ENCODE measurements at regions not wholly inside any gene's neighbourhood (a gene's known extent, or its start where the extent isn't known, plus 50 kb on each side); places are given as distances from the start of the nearest gene placed in this dataset.

- no peak for TF ChIP-seq CTCF (conservative IDR thresholded peaks at IDR 0.05; ENCODE audit: low read depth, low read length)
- no peak for DNase-seq (ENCODE audit: low read depth)
- no peak overlapping the region for H3K4me3 ChIP-seq (ENCODE audit: low read depth, low read length)
Observed at GRCh38 chr17:71668807-71669206, 452.0 kb upstream of the SOX9 start.

DNA sequence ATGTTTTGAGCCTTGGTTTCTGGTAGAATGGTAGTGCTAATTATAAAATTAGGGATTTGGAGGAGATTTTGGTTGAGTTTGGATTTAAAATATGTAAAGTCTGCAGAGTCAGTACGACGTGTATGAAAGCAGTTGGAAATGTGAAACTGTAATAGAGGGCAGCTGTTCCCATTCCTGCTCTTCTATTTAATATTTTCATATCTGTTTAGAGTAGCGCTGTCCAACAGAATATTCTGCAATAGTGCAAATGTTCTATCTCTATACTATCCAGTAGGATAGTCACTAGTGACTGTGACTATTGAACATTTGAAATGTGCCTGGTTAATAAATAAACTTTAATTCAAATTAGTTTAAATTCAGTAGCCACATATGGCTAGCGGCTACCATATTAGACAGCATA is 443.4 kb upstream of the SOX9 start:
- DNase-seq (ENCODE audit: low read depth): peak; percentile 2
- TF ChIP-seq CTCF (conservative IDR thresholded peaks at IDR 0.05; ENCODE audit: low read depth, low read length): no peak
- H3K4me3 ChIP-seq (ENCODE audit: low read depth, low read length): no peak overlapping the region

GRCh38 chr17:71679832-71680231 is 441.0 kb upstream of the SOX9 start:
- no peak for TF ChIP-seq CTCF (conservative IDR thresholded peaks at IDR 0.05; ENCODE audit: low read depth, low read length)
- DNase-seq (ENCODE audit: low read depth): no peak

GRCh38 chr17:71681427-71682173 is 439.2 kb upstream of the SOX9 start:
- H3K4me3 ChIP-seq (ENCODE audit: low read depth, low read length): no peak overlapping the region
- DNase-seq (ENCODE audit: low read depth): no peak
- no peak for TF ChIP-seq CTCF (conservative IDR thresholded peaks at IDR 0.05; ENCODE audit: low read depth, low read length)

More at GRCh38 chr17:71679832-71680231, 441.0 kb upstream of the SOX9 start:
- no peak overlapping the region for H3K4me3 ChIP-seq (ENCODE audit: low read depth, low read length)

DNA sequence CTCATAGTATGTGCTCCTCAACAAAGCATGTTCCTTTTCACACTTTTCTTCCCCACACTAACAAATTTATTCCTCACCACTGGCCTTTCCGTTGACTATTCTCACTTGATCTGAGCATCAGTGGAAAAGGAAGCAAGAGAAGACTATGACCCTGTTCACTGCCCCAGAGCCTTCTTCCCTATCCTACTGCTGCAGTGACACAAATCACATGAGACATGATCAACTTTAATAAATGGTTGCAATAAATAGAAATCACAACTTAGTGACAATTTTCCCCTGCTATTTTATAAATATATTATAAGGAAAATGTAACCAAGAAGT is 438.7 kb upstream of the SOX9 start:
- no peak for TF ChIP-seq CTCF (conservative IDR thresholded peaks at IDR 0.05; ENCODE audit: low read depth, low read length)
- no peak overlapping the region for H3K4me3 ChIP-seq (ENCODE audit: low read depth, low read length)
- no peak for DNase-seq (ENCODE audit: low read depth)

GRCh38 chr17:71689782-71690181 is 431.0 kb upstream of the SOX9 start:
- no peak for DNase-seq (ENCODE audit: low read depth)
- TF ChIP-seq CTCF (conservative IDR thresholded peaks at IDR 0.05; ENCODE audit: low read depth, low read length): no peak
- H3K4me3 ChIP-seq (ENCODE audit: low read depth, low read length): no peak overlapping the region

DNA sequence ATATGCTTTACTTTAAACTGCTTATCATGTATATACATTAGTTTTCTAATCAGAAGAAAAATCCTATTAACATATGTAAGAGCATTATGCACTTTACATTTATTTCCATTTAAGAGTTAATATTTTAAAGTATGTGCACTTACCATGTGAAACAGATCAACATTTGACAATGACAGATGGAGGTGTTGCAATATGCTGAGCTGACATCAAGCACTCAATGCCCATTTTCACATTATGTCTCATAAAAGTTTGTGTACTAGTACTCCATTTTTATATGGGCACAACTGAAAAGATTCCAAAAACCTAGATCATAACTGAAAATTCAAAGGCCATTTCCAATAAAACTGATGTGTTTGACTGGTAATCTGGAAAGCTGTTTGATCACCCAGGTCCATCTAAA is 420.9 kb upstream of the SOX9 start:
- H3K4me3 ChIP-seq (ENCODE audit: low read depth, low read length): no peak overlapping the region
- TF ChIP-seq CTCF (conservative IDR thresholded peaks at IDR 0.05; ENCODE audit: low read depth, low read length): no peak
- no peak for DNase-seq (ENCODE audit: low read depth)
